ENCODE measurements at regions not wholly inside any gene's neighbourhood (a gene's known extent, or its start where the extent isn't known, plus 50 kb on each side); places are given as distances from the start of the nearest gene placed in this dataset.

DNA sequence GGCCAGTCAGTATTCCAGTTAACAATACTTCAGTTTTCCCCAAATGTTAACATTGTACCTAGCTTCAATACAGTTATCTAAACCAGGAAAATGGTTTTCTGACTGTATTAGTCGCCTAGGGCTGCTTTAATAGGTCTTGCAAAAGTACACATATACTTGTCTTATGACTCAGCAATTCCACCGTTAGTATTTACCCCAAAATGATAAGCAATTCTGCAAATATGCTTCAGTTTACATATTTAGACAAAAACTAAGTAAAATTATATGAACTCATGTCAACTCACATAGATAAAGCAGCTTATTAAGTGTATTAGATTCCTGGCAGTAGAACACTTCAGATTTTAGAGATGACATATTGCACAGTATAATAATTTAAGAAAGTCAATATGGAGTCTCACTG lies 363.3 kb downstream of the ARL4A start:
- no peak for TF ChIP-seq POLR2A (IDR thresholded peaks at IDR 0.05; ENCODE audit: low read depth, low read length)
- TF ChIP-seq, protein P1, sequence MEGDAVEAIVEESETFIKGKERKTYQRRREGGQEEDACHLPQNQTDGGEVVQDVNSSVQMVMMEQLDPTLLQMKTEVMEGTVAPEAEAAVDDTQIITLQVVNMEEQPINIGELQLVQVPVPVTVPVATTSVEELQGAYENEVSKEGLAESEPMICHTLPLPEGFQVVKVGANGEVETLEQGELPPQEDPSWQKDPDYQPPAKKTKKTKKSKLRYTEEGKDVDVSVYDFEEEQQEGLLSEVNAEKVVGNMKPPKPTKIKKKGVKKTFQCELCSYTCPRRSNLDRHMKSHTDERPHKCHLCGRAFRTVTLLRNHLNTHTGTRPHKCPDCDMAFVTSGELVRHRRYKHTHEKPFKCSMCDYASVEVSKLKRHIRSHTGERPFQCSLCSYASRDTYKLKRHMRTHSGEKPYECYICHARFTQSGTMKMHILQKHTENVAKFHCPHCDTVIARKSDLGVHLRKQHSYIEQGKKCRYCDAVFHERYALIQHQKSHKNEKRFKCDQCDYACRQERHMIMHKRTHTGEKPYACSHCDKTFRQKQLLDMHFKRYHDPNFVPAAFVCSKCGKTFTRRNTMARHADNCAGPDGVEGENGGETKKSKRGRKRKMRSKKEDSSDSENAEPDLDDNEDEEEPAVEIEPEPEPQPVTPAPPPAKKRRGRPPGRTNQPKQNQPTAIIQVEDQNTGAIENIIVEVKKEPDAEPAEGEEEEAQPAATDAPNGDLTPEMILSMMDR (IDR thresholded peaks at IDR 0.05; ENCODE audit: extremely low read depth in 1 of 2, insufficient read depth in 1 of 2, low read depth in 1 of 2, low read length in 2 of 2): no peak

Measured in endothelial cell of umbilical vein (primary cell).